ENCODE measurements at regions not wholly inside any gene's neighbourhood (a gene's known extent, or its start where the extent isn't known, plus 50 kb on each side); places are given as distances from the start of the nearest gene placed in this dataset.

DNA sequence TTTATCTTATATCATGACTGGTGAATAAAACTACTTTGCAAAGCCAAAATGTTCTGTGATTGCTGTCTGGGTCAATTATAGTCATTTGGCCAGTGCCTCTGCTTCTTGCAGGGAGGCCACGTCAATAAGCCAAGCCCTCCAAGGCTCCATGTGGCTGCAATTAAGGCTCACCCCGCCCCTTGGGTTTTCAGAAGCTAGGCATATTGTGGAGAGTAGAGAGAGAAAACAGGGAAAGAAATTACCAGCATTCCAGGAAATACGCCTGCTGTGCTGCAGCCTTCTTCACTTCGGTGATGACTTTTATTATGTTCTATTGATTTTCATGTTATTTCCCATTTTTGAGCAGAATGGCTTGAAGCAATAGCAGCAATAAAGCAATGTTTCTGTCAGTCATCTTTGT, 319.7 kb downstream of the SOX11 start:
- Histone ChIP-seq H3K23ac (ENCODE audit: insufficient read length, low read depth, low read length) (no peak overlapping the region), H3K18ac (ENCODE audit: insufficient read length, low read depth, low read length) (no peak overlapping the region), H4K5ac (ENCODE audit: insufficient read length, low read depth, low read length) (no peak overlapping the region), H3K14ac (ENCODE audit: insufficient read depth, low read length) (no peak overlapping the region), H3K9ac (ENCODE audit: extremely low read depth, insufficient read length, low read length) (no peak overlapping the region), H3K4ac (ENCODE audit: low read depth, low read length) (no peak overlapping the region), H3K79me1 (ENCODE audit: insufficient read depth, low read depth, low read length, poor library complexity, severe bottlenecking) (no peaks in the 10 kb centered on the region), H2BK15ac (ENCODE audit: low read depth, low read length) (no peak overlapping the region), H2BK20ac (ENCODE audit: low read depth, low read length, poor library complexity, severe bottlenecking) (no peak overlapping the region), H3K9me3 (ENCODE audit: control insufficient read depth, low read depth, low read length) (no peaks in the 10 kb centered on the region), H4K91ac (ENCODE audit: insufficient read length, low read depth, low read length) (no peak overlapping the region), H4K8ac (replicated peaks; ENCODE audit: insufficient read length, low read depth, low read length) (no peak overlapping the region), H3K23me2 (ENCODE audit: insufficient read length, low read depth, low read length, poor library complexity, severe bottlenecking) (no peaks in the 10 kb centered on the region), H3K79me2 (ENCODE audit: insufficient read depth, low read length) (no peaks in the 10 kb centered on the region), H3K4me1 (ENCODE audit: insufficient read depth, low read length) (no peaks in the 10 kb centered on the region; the same call in 1 of the 2 replicates), H3K27me3 (ENCODE audit: insufficient read depth, low read length) (no peaks in the 10 kb centered on the region), H2AFZ (ENCODE audit: low read length) (no peak overlapping the region), H3T11ph (ENCODE audit: low read length) (no peak overlapping the region), H3K27ac (ENCODE audit: insufficient read length, low read depth, low read length) (no peak overlapping the region), H2BK120ac (ENCODE audit: low read depth, low read length, poor library complexity, severe bottlenecking) (no peak overlapping the region), H2BK12ac (ENCODE audit: insufficient read length, low read depth, low read length) (no peak overlapping the region), H3K4me2 (ENCODE audit: insufficient read depth, insufficient read length, low read length) (no peak overlapping the region), H3K56ac (ENCODE audit: insufficient read length, low read depth, low read length) (no peak overlapping the region), H2BK5ac (ENCODE audit: insufficient read length, low read length) (no peak overlapping the region), H4K20me1 (ENCODE audit: control insufficient read depth, insufficient read depth, insufficient read length) (no peaks in the 10 kb centered on the region), H2AK5ac (ENCODE audit: insufficient read length, low read length) (no peak overlapping the region)
- H3K27ac Mint-ChIP-seq: no peak overlapping the region
- no peaks in the 10 kb centered on the region for H3K9me3 Mint-ChIP-seq
- WGBS (ENCODE audit: extremely low coverage, insufficient read length, low lambda C conversion rate): no CpG with 5 or more reads among the region's 4 CpGs
- DNase-seq: no peak
- H3K36me3 Mint-ChIP-seq (ENCODE audit: insufficient read depth in 1 of 3, low read depth in 3 of 3): no peaks in the 10 kb centered on the region; a peak in 1 of 7 replicates
- peaks cover 9 to 12% of the 10 kb centered on the region in 2 experiments for H3K4me1 Mint-ChIP-seq
- TF ChIP-seq, protein P1, sequence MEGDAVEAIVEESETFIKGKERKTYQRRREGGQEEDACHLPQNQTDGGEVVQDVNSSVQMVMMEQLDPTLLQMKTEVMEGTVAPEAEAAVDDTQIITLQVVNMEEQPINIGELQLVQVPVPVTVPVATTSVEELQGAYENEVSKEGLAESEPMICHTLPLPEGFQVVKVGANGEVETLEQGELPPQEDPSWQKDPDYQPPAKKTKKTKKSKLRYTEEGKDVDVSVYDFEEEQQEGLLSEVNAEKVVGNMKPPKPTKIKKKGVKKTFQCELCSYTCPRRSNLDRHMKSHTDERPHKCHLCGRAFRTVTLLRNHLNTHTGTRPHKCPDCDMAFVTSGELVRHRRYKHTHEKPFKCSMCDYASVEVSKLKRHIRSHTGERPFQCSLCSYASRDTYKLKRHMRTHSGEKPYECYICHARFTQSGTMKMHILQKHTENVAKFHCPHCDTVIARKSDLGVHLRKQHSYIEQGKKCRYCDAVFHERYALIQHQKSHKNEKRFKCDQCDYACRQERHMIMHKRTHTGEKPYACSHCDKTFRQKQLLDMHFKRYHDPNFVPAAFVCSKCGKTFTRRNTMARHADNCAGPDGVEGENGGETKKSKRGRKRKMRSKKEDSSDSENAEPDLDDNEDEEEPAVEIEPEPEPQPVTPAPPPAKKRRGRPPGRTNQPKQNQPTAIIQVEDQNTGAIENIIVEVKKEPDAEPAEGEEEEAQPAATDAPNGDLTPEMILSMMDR (conservative IDR thresholded peaks at IDR 0.05): no peak
- H3K27me3 Mint-ChIP-seq (ENCODE audit: low read depth): no peaks in the 10 kb centered on the region
- no peak overlapping the region for H3K4me3 Mint-ChIP-seq

All from H9 (cell line).